ENCODE measurements at regions not wholly inside any gene's neighbourhood (a gene's known extent, or its start where the extent isn't known, plus 50 kb on each side); places are given as distances from the start of the nearest gene placed in this dataset.

DNA sequence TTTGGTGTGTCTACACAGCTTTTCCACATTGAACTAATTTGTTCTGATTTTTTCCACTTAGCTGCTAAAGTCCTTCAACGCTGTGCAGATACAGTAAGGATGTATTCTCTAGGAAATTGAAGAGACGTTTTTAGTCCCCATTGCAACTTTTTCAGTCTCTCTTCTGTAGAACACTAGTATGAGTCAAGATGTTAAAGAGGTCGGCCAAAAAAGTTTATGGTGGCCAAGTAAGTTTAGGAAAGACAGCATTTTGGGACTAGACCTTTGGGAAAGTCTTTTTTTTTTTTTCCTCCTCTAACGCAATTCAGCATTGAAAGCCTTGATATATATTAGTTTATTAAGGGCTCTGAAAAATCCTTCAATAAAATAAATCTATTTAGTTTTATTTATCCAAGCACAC is 243.5 kb upstream of the FBXL7 start:
- Histone ChIP-seq H3K4me3 (no peak overlapping the region), H3K27ac (no peak overlapping the region), H3K36me3 (no peaks in the 10 kb centered on the region), H3K4me1 (peaks cover 0 to 14% of the 10 kb centered on the region in 2 donors), H3K27me3 (no peaks in the 10 kb centered on the region), H3K9me3 (no peaks in the 10 kb centered on the region)
- TF ChIP-seq CTCF (IDR thresholded peaks at IDR 0.05), result no peak
- no peak for DNase-seq (ENCODE audit: low spot score)

- no peak for TF ChIP-seq CTCF (IDR thresholded peaks at IDR 0.05)
- DNase-seq (ENCODE audit: low spot score), result no peak
- Histone ChIP-seq H3K27me3 (no peaks in the 10 kb centered on the region), H3K27ac (no peak overlapping the region), H3K4me1 (peaks cover 0 to 6% of the 10 kb centered on the region in 2 donors), H3K36me3 (no peaks in the 10 kb centered on the region), H3K4me3 (no peak overlapping the region), H3K9me3 (no peaks in the 10 kb centered on the region)
These were observed 244.4 kb upstream of the FBXL7 start for GRCh38 chr5:15255576-15255975.

DNA sequence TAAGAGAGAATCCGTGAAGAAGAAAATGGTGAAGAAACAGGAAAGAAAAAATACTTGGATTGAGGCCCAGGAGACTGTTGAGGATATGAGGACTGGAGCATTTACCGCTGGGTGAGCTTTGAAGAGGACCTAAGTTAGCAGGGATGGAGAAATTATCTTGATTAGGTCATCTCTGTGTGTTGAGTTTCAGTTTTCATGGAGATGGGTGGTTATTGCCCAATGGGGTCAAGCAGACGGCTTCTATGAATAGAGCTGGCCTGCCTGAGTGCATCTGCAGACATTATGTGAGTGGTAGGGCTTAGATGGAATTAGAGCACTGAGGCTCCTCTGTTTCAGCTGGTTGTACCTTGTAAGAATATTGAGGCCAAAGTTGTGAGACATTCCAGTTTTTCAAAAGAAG is 245.4 kb upstream of the FBXL7 start:
- H3K27me3 ChIP-seq, result no peaks in the 10 kb centered on the region
- no peaks in the 10 kb centered on the region for H3K9me3 ChIP-seq
- DNase-seq (ENCODE audit: low spot score), result no peak
- H3K36me3 ChIP-seq, result no peaks in the 10 kb centered on the region
- no peaks in the 10 kb centered on the region for H3K4me1 ChIP-seq
- H3K27ac ChIP-seq, result no peak overlapping the region
- H3K4me3 ChIP-seq, result no peak overlapping the region
- no peak for TF ChIP-seq CTCF (IDR thresholded peaks at IDR 0.05)

- no peak overlapping the region for H3K27ac ChIP-seq
- no peak for DNase-seq (ENCODE audit: low spot score)
- no peaks in the 10 kb centered on the region for H3K36me3 ChIP-seq
- no peak for TF ChIP-seq CTCF (IDR thresholded peaks at IDR 0.05)
- H3K9me3 ChIP-seq, result peaks cover 0 to under 1% of the 10 kb centered on the region in 2 donors
- no peaks in the 10 kb centered on the region for H3K4me1 ChIP-seq
- H3K4me3 ChIP-seq, result no peak overlapping the region
- H3K27me3 ChIP-seq, result no peaks in the 10 kb centered on the region
These were observed 247.6 kb upstream of the FBXL7 start for GRCh38 chr5:15252331-15252730.

GRCh38 chr5:15249152-15249551 is 250.8 kb upstream of the FBXL7 start:
- TF ChIP-seq CTCF (IDR thresholded peaks at IDR 0.05), result no peak
- H3K4me1 ChIP-seq, result no peaks in the 10 kb centered on the region
- H3K9me3 ChIP-seq, result peaks cover 0 to 26% of the 10 kb centered on the region in 2 donors

GRCh38 chr5:15248731-15249130 is 251.2 kb upstream of the FBXL7 start:
- Histone ChIP-seq H3K4me1 (no peaks in the 10 kb centered on the region), H3K36me3 (no peaks in the 10 kb centered on the region), H3K27ac (no peak overlapping the region), H3K9me3 (peaks cover 0 to 26% of the 10 kb centered on the region in 2 donors), H3K4me3 (no peak overlapping the region), H3K27me3 (no peaks in the 10 kb centered on the region)
- DNase-seq (ENCODE audit: low spot score), result no peak
- TF ChIP-seq CTCF (IDR thresholded peaks at IDR 0.05), result no peak

More at GRCh38 chr5:15249152-15249551, 250.8 kb upstream of the FBXL7 start:
- Histone ChIP-seq H3K36me3 (no peaks in the 10 kb centered on the region), H3K4me3 (no peak overlapping the region), H3K27ac (no peak overlapping the region), H3K27me3 (no peaks in the 10 kb centered on the region)
- DNase-seq (ENCODE audit: low spot score), result no peak

Data from right atrium auricular region (tissue), 2 donors.